NAMALWA (cell line): ENCODE measurements at regions not wholly inside any gene's neighbourhood (a gene's known extent, or its start where the extent isn't known, plus 50 kb on each side); places are given as distances from the start of the nearest gene placed in this dataset.
A peak's percentile ranks its signal among the peaks of the same experiment; 100 is the strongest.

Experiments used
- DNase-seq: peaks from one replicate; pipeline ENCODE4 v3.0.0-alpha.2; 2015; ENCODE audit warnings: low spot score

DNA sequence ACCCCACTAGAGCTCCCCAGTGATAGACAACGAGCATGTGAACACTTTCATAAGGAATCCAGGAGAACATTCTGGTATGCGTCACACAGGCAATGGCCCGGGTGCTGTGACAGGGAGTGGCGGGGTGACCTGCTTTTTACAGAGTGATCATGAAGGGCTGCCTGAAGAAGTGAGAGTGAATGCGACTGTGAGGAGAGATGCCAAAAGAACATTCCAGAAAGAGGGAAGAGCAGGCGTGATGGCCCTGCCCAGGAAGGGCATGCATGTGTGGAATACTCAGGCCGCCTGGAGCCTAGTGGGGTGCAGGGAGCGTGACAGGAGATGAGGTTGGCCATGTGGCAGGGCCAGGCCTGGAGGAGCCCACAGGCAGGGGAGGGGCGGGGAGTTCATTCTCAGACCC lies 53.8 kb downstream of the FZD10 start:
- no peak for DNase-seq

DNA sequence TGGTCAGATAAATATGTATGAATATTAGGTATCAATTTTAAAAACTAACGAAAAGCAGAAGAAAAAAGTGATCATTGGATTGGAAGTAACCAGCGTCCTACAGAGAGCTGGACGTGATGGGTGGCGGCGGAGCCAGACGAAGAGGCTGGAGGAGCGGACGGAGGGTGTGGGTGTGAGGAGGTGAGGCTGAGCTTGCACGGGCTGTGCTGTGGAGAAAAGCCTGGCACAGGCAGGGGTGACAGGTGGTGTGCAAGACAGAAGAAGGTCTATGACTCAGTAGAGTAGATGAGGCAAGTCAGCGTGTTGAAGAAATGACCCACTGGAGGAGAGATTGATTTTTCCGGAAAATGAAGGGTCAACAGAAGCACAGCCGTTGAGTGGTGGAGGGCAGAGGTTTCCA lies 56.4 kb downstream of the FZD10 start:
- DNase-seq, result no peak

DNA sequence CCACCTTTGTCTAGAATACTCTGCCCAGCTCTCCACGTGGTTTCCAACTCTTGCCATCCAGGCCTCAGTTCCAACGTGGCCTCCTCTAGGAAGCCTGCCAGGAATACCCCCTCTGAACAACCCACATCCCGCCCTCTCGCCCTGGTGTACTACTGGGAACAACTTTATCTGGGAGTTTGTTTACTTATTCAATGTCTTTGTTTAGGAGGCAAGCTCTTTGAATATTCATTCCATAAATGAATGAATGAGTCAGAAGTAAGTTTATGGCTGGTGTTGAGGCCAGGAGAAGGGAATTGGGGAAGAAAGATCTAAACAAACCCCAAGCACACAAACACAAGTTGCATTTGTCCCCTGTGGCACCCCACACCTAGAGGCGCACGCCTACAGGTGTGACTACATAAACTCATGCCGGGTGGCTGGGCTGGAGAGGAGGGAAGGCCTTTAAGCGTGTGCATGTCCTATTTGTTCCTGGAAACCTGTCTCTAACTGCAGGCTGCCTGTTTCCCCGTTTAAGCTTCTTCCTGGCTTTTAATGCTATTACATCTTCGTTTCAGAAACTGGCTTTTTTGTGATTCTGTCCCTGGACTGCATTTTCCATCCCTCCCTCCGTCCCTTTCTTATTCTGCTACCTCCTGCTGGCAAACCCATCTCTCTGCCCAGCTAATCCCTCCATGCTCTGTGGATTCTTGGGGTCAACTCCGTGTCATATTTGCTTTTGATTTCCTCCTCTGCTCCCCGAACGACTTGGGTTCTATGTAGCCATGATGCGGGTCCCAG lies 57.9 kb downstream of the FZD10 start:
- DNase-seq, result no peak

DNA sequence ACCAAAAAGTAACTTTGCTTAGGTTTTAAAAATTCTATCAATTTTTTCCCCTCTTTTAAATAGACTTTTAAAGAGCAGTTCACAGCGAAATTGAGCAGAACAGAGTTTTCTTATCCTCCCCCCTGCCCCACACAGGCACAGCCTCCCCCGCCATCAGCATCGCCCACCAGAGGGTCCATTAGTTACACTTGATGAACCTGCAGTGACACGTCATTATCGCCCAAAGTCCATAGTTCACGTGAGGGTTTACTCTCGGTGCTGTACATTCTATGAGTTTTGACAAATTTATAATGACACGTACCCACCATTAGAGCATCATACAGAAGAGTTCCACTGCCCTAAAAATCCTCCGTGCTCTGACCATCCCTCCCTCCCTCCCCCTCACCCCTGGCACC lies 58.4 kb downstream of the FZD10 start:
- DNase-seq, result no peak

DNA sequence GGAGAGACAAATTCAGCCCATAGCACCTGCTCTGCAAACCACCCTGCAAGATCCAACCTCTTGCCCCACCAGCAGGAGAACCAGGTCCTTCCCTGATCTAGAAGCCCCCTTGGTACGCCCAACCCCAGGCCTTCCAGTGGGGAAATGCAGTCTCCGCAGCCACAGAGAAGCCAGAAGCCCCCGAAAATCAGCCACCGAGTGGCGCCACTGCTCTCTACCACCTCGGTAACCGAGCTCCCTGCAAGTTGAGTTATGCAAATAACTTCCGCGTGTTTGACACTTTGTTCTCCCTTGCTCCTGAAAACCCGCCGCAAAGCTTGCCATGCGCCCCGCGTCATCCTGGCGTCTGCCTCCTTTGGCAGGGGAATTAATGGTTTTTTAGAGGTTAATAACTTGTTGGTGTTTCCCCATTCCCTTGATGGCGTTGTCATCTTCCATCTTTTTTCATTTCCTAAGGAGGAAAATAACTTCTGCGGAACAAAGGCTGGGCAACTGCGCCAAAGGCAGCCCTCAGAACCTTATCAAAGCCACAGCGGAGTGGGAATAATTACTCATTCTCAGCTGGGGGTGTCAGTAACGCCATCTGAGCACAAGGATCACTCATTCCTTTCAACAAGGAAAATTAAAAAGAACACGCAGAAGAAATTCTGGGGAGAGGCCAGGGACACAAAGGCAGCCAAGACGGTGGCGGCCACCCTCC lies 60.4 kb downstream of the FZD10 start:
- DNase-seq, result no peak

DNA sequence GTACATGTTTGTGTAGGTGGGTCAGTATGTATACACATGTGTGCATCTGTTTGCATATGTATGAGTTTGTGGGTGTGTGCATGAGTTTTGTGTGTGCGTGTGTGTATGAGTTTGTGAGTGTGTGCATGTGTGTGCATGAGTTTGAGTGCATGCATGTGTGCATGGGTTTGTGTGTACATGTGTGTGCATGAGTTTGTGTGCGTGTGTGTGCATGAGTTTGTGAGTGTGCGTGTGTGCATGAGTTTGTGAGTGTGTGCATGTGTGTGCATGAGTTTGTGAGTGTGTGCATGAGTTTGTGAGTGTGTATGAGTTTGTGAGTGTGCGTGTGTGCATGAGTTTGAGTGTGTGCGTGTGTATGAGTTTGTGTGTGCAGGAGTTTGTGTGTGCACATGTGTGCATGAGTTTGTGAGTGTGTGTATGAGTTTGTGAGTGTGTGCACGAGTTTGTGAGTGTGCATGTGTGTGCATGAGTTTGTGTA lies 61.5 kb downstream of the FZD10 start:
- no peak for DNase-seq

- DNase-seq, result no peak
These were observed 62.3 kb downstream of the FZD10 start for GRCh38 chr12:130224613-130225012.

DNA sequence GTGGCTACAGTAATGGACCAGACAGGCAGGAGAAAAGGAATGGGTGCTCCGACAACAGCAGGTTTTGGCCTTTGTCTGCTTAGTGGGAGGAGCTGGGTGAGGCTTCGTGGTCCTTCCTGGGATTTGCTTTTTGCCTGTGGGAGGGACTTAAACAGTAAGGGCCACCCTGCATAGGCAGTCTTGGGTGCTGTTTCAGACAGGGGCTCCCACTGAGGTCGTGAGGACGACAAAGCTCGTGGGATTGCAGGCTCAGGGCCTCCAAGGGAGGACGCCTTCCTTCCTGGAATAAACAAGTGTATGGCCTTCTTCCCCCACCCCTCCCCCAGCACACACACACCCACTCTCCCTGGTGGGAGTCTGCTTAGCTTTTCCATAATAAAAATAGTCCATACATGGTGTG lies 63.1 kb downstream of the FZD10 start:
- no peak for DNase-seq

GRCh38 chr12:130226126-130226525 lies 63.9 kb downstream of the FZD10 start:
- DNase-seq, result no peak

- DNase-seq, result no peak
These were observed 64.5 kb downstream of the FZD10 start for GRCh38 chr12:130226771-130227170.

DNA sequence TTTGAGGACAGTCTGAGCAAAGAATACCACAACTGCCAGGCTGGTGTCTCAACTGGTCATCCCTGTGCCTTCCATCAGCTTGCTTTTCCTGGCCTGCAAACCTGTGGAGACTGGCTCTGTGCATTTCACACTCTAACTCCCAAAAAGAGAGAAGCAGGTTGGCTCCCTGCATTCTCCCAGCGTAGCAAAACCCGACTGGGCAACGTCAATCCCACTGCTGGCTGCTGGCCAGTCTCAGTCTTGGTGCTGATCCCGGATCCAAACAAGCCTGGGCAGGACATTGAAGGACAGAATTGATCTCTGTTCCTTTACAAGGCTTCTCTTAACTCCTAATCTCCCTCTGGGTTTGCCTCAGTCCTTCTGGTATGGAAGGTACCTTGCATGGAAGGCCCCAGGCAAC lies 65.4 kb downstream of the FZD10 start:
- DNase-seq, result no peak

DNA sequence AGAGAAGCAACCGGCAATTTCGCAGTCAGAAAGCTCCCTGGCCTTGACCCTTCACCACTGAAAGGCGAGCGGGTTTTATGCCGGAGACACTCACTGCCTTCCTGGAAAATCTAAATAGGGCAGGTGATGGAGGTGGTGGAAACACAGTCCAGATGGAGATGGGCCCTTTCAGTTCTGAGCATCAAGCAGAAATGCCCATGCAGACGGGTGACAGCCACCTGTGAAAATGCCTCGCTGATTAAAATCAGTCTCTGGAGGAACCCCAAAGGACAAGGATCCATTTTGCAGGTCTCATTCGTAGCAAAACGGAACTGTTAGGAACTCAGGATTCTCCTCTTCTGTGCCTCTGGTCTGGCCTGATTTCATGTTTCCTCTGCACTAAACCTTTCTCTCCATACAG lies 74.2 kb downstream of the FZD10 start:
- no peak for DNase-seq

DNA sequence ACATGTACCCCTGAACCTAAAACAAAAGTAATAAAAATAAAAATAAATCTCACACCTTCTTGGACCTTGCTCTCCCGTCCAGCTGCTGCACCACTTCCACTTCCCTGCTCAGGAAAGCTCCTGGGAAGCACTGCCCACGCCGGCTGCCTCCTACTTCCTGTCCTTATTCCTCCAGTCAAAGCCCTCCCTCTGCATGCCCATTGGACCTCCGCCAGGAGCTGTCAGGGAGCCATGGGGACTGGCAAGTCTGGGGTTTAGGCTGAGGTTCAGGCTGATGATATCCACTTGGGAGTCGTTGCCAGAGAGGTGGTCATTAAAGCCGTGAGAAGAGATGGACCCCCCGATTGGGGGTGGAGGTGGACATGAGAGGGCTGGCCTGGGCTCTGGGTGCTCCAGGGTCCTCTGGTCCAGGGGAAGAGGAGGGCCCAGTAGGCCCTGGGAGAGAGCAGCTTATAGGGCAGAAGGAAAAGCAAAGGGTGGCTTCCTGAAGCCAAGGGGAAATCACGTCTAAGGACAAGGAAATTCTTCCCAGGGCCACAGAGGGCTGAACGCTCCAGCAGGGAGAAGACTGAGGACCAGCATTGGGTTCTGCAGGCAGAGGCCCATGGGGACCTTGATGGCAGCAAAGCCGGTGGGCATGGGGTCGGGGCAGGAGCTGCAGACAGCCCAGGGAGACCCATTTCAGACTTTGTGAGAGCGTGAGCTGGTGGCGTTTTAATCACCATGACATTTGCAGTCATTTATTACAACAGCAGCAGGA lies 78.7 kb downstream of the FZD10 start:
- DNase-seq, result no peak

DNA sequence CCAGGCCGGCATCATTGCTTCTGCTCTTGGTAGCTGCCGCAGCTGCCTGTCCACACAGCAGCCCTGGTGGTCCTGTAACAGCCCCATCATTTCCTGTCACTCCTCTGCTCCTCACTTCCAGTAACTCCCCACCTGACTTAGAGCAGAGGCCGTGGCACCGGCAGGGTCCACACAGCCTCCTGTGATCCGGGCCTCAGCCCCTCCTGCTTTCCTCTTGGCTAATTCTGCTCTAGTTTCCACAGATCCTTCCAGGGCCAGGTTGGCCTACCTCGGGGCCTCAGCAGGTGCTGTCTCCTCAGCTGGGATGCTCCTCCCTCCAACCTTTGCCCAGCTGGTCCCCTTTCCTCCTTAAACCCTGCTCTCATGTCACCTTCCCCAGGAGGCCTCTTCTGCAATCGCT lies 80.2 kb downstream of the FZD10 start:
- DNase-seq, result no peak

- DNase-seq, result no peak
These were observed 83.0 kb downstream of the FZD10 start for GRCh38 chr12:130245251-130245650.

DNA sequence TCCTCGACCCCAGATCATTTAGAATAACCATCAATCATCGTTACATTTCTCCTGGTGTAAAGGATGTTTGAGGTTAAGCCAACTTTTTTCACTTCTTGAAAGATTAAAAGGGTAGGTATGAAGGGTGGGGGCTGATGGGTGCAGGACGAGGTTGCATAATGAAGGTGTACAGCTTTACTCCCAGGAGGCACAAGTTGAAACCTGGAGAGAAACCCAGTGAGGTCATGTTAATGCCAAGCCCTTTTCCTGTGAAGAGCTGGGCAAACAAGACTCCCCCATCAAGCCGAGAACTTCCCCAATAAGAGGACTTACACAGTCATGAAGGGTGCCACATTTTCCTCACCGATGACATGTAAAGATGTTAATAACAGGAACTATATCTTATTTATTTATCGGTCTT lies 84.3 kb downstream of the FZD10 start:
- no peak for DNase-seq

- no peak for DNase-seq
These were observed 85.5 kb downstream of the FZD10 start for GRCh38 chr12:130247634-130248237.

- peak; percentile 56 for DNase-seq
These were observed 87.1 kb downstream of the FZD10 start for GRCh38 chr12:130249376-130249775.

DNA sequence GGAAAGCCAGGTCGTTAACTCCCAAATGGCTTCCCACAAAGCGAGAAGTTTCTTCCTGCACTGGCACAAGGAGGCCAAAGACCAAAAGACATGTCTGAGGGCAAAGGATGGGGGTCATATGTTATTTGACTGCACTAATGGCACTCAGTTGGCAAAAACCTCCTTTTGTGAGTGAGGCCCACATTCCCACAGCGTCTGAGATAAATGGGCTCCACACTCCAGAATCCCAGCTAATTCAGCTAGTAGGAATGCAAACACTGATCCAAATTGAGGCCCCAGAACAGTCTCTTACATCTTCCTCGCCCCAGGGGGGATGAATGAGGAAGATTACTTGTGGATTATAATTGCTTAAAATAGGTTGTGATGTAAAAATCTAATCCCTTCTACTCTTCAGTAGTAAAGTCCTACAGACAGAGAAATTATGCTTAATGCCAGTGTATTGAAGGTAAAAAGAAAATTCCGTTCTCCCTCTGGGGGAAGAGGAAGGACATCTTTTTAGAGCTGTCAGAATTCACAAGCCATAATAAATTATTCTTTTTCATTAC lies 86.4 kb upstream of the PIWIL1 start:
- DNase-seq, result no peak

DNA sequence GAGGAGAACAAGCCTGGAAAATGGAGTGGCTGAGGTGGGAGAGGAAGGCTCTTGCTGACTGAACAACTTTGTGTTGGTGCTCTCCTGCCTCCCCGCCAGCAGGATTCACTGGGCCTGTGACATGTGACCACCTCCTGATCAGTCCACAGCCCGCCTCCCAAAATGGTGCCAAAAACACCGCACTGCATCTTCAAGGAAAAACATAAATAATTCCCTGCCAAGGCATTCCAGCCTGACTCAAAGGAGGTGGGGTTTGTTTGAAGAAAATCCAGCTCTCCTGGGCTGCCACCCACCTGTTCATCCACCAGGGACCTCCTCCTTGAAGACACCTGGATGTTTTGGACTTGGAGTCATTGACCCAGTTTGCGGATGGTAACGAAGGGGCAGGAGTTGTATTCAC lies 83.8 kb upstream of the PIWIL1 start:
- DNase-seq, result no peak

GRCh38 chr12:130254461-130255276 lies 83.0 kb upstream of the PIWIL1 start:
- DNase-seq, result no peak
